HG03457 (cell line): ENCODE measurements at regions not wholly inside any gene's neighbourhood (a gene's known extent, or its start where the extent isn't known, plus 50 kb on each side); places are given as distances from the start of the nearest gene placed in this dataset.

Experiments used
- ATAC-seq: cut with Tn5 transposase; IDR thresholded peaks from one replicate; pipeline ENCODE4 v1.9.1; 2021; ENCODE audit warnings: moderate number of reproducible peaks; ENCODE audit not compliant: unreplicated experiment

GRCh38 chr15:93294896-93295295, 205.9 kb upstream of the RGMA start:
- no peak for ATAC-seq

GRCh38 chr15:93294066-93294465, 205.1 kb upstream of the RGMA start:
- ATAC-seq: no peak

- no peak for ATAC-seq
Observed at GRCh38 chr15:93291380-93291779, 202.4 kb upstream of the RGMA start.

- no peak for ATAC-seq
Observed at GRCh38 chr15:93290618-93290946, 201.6 kb upstream of the RGMA start.

- no peak for ATAC-seq
Observed at GRCh38 chr15:93289941-93290617, 201.1 kb upstream of the RGMA start.

GRCh38 chr15:93288728-93289294, 199.8 kb upstream of the RGMA start:
- no peak for ATAC-seq

- ATAC-seq: no peak
Observed at GRCh38 chr15:93286446-93286845, 197.4 kb upstream of the RGMA start.

- no peak for ATAC-seq
Observed at GRCh38 chr15:93283854-93284253, 194.8 kb upstream of the RGMA start.

GRCh38 chr15:93282808-93283207, 193.8 kb upstream of the RGMA start:
- ATAC-seq: no peak

- ATAC-seq: no peak
Observed at GRCh38 chr15:93278783-93279182, 189.8 kb upstream of the RGMA start.

GRCh38 chr15:93278006-93278405, 189.0 kb upstream of the RGMA start:
- no peak for ATAC-seq

- ATAC-seq: no peak
Observed at GRCh38 chr15:93274257-93274656, 185.2 kb upstream of the RGMA start.

GRCh38 chr15:93271871-93272270, 182.9 kb upstream of the RGMA start:
- no peak for ATAC-seq

- no peak for ATAC-seq
Observed at GRCh38 chr15:93270937-93271467, 182.0 kb upstream of the RGMA start.

- ATAC-seq: no peak
Observed at GRCh38 chr15:93268066-93268465, 179.1 kb upstream of the RGMA start.

GRCh38 chr15:93266291-93266690, 177.3 kb upstream of the RGMA start:
- ATAC-seq: no peak

- ATAC-seq: no peak
Observed at GRCh38 chr15:93265111-93265556, 176.1 kb upstream of the RGMA start.

- ATAC-seq: no peak
Observed at GRCh38 chr15:93261845-93262244, 172.8 kb upstream of the RGMA start.

- no peak for ATAC-seq
Observed at GRCh38 chr15:93257920-93258319, 168.9 kb upstream of the RGMA start.

GRCh38 chr15:93253681-93254080, 164.7 kb upstream of the RGMA start:
- ATAC-seq: no peak

GRCh38 chr15:93252780-93253179, 163.8 kb upstream of the RGMA start:
- no peak for ATAC-seq

- ATAC-seq: no peak
Observed at GRCh38 chr15:93250950-93251349, 161.9 kb upstream of the RGMA start.

GRCh38 chr15:93250209-93250608, 161.2 kb upstream of the RGMA start:
- ATAC-seq: no peak
